NCI-H146 (cell line): ENCODE measurements at regions not wholly inside any gene's neighbourhood (a gene's known extent, or its start where the extent isn't known, plus 50 kb on each side); places are given as distances from the start of the nearest gene placed in this dataset.
"Not testable (repeated sequence)": the region's sequence is repeated elsewhere in the genome, so short reads cannot be mapped to it uniquely, and the experiment has no call there.

ENCODE experiments used
- DNase-seq: peaks from one replicate; lab custom pipeline; 2025; lab: John Stamatoyannopoulos, UW

DNA sequence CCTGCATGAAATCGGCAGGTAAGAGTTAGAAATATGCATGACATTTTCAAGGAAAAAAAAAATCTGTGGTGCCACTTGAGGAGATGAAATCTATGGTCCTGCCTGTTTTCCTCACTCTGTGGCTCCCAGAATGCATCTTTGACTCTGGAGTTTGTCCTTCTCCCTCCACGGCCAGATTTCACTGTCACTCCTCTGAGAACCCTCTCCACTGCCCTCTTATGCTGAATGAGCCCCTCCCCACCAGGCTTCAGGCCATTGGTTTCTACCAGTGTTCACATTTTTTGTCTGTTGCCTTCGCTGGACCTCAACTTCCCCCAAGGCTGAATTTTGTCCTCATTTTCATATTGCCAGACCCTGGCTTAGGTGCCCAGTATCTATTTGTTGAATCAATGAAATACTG lies 235.0 kb downstream of the ZIC5 start:
- no peak for DNase-seq

DNA sequence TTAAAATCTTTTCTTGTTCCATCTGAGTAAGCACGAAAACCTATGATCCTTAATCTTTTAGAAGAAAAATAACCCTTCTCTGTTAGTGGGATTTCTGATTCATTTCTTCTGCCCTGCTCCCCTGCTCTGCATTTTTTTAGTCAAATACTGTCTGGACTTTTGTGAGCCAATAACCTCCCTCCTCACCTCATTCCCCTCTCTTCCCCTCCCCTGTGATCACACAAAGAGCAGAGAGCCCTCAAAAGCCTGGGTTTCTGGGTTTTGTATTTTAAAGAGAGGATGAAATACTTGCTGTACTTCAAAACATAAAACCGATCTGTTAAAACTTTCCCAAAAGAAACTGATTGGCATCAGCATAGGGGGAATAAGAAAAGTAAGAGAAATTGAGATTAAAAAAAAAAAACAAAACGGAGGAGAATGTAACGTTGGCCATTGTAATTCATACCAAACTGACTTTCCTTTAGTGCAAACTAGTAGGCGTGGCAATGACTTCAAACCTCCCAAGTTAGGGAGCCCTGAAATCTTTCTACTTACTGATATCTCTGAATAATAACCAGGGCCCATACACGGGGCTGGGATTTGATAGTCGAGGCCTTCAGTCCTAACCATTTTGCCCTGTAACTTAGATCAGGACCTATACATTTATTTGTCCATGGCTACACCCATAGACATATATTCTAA lies 232.9 kb downstream of the TM9SF2 start:
- DNase-seq: no peak

DNA sequence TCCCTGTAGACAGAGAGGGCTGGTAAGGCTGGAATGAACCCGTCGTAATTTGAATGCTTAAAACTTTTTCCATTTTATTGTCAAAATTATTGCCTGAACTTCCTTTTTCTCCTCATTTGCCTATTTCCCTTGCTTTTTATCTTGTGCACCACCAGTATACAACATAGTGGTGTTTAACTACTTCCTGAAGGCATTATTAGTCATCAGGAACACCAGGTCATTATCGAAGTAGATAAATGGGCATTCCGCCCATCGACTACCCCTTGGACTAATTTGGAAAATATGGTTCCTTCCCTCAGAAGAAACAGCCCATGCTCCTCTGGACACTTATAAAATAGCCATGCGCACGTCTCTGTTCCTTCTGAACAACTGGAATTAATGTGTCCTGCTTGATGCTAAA lies 232.1 kb downstream of the TM9SF2 start:
- DNase-seq: no peak

DNA sequence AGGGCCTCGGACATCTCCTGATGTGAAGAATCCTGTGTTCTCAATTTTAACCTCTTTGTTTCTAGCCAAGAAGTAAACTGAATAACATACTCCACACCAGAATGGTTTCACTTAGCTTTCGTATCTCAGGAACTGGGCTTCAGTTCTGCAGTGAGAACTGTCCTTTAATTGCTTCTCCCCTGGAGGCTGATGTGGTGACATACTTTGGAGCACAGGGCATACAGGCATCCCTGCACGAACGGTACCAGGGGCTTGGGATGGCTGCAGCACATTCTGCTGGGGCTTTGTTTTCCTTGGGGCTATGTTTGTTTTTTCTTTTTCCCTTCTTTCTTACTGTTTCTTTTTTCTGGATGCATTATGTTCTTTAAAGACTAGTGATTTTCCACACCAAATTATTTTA lies 230.5 kb downstream of the TM9SF2 start:
- DNase-seq: no peak

DNA sequence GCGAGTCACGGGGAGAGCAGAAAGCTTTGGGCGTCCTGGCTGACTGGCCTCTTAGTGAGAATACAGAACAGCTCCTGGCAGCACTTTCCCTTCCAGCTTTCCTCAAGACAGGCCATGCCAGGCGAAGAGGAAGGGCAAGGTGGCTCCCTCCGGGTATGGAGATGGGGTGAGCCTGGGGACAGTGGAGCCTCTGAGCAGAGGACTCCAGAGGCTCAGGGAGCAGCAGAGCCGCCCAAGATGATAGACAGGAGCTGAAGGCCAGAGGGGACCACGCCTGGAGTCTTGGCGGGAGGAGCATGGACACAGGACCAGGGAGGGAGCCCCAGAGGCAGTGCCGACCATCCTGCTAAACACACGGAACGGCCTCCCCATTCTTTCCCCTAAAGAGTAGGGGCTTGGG lies 229.1 kb downstream of the TM9SF2 start:
- DNase-seq: no peak

DNA sequence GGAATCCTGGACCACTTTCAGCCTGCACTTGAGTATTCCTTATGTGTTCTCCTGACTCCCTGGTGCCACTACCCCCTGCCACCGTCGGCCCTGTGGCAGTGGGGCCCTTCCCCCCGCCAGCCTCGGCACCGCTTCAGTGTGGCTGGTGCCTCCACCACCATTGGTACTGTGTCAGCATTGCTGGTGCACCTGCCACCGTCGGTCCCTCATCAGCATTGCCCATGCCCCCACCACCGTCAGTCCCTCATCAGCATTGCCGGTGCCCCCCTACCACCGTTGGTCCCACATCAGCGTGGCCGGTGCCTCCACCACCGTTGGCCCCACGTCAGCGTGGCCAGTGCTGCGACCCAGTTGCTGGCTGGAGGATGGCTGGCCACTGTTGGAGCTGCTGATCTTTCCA lies 228.5 kb downstream of the TM9SF2 start:
- DNase-seq: no peak

DNA sequence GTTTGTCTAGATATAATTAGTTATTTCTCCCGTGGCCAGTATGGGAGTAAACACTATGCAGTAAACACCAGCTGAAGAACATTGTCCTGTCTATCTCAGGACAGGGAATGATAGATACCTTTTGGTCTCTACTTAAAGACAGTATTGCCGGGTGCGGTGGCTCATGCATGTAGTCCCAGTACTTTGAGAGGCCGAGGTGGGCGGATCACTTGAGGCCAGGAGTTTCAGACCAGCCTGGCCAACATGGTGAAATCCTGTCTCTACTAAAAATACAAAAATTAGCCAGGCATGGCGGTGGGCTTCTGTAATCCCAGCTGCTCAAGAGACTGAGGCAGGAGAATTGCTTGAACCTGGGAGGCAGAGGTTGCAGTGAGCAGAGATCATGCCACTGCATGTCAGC lies 226.4 kb downstream of the TM9SF2 start:
- not testable (repeated sequence) for DNase-seq

DNA sequence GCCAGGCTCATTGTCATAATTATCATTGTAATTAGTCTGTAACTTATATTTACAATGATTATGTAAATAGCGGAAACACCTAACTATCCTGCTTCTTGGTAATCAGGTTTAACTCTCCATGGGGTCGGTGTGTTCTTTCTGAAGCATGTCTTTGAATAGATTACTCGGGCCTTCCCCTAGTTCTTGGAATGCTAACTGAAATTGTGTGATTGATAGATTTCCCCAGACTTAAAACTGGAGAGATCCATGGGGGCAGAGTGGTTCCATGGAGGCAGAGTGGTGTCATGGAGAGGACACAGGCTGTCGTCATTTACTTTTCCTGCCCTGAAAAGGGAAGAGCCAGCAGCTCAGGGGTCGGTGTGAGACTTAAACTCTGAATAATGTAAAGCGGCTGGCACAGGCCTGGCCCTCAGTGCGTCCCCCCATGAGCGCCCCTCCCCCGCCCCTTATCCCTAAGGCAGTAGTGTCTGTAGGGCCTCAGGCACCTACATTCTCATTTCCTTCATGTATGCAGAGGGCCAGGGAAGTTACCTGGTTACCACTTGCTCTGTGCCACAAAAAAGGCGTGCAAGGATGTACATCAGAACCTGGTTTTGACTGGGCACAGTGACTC lies 225.1 kb downstream of the TM9SF2 start:
- DNase-seq: no peak

DNA sequence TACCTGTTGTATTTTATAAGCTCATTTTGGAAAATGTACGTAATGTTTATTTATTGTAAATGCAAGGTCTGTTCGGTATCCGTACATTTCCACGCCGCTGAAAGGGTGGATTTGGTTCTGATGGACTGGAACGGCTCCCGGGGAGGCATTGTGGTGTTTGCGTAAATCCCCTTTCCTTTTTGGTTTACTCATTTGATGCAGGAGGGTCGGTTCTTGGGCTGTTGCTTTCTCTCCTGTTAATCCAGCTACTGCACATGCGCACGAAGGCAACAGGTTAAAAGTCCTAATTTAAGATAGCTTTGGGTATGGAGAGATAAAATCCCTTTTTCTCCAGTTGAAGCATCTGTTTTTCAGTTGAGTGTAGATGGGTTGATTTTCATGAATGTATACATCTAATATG lies 224.4 kb downstream of the TM9SF2 start:
- no peak for DNase-seq

DNA sequence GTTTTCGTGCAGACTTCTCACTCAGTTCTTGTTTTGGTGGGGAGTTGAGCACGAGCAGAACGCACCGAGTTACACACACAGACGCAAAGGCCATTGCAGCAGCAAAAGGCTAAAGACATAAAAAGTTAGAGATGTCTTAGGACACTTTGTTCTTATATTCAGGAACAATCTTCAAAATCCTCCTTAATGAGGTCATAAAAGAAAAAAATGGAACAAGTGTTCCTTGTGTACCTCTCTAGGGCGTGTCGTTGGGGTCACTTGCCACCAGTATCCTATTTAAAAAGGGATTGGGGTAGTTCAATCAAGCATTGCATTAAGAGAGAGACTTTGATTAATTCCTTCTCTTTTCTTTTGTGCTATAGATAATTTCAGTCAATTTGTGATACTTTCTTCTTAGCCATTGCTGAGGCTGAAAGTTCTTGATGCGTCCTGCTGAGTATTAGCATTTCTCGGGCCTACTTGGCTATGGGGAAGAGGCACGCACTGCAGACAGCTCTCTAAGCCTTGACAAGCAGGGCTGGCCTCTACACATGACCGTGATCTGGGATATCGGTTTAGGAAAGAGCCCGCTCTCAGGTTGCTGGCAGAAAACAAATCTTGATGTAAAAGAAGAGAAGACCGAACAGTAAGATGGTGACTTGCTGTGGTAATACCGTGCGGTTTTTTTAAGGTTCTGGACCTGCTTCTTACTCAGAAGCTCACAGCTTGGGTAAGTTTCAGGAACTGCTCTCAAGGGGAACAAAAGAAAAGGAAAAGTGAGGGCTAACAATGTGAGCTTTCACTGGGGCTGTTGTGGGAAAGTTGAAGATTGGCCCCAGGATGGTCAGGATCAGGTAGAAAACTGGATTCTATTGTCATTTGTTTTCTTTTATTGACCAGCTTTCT lies 223.6 kb downstream of the TM9SF2 start:
- no peak for DNase-seq

DNA sequence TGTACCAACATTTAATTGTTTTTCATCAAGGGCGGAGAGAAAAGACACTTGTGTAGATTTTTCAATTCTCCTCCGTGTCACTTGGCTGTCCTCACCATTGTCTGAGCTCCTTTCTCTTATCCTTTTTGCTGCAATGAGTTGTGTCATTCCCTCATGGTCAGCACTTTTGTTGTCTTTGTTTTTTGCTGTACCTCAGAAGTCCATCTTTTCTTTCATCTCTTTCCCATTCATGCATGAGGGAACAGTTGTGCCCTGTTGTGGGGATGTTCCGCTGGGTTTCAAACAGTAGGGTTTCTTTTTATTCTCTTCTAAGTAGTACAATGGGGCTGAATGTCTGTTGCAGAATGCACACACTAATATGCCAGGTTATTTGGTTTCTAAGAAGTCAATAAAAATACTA lies 222.6 kb downstream of the TM9SF2 start:
- no peak for DNase-seq

DNA sequence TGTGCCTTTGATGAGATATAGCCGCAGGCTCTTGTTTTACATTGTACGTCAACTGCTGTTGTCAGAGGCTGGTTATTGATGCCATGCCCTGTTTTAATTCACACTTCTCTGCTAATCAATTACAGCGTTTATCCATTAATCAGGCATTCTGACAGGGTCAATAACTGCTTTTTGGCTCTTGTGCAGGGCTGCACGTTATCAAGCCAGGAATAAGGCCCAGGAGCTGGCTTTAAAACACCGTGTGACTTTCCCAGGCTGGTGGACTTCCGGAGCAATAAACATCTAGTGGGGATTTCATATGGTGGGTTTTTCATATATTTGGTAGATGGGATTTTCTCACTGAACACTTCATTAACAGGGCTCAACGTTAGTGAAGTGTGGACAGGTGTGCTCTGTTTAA lies 221.7 kb downstream of the TM9SF2 start:
- no peak for DNase-seq

DNA sequence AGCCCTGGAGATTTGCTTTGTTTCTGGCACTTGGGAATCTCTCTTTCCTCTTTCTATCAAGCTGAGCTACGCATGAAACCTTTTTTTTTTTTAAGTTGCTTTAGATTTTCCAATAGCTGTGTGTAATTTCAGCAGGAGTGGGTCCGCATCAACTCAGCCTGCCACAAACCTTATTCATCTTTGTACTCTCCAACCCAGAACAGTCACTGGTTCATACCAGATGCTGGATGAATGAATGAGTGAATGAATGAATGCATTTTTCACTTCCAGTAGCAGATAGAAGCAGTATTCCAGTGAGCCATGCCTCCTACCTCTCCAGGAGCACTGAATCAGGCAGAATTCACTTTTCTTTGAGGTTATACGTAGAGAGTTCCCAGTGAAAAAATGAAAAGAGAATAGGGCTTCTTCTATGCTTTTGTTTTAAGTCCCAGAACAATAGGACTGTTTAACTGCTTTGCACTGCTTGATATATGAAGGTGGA lies 221.1 kb downstream of the TM9SF2 start:
- DNase-seq: no peak

DNA sequence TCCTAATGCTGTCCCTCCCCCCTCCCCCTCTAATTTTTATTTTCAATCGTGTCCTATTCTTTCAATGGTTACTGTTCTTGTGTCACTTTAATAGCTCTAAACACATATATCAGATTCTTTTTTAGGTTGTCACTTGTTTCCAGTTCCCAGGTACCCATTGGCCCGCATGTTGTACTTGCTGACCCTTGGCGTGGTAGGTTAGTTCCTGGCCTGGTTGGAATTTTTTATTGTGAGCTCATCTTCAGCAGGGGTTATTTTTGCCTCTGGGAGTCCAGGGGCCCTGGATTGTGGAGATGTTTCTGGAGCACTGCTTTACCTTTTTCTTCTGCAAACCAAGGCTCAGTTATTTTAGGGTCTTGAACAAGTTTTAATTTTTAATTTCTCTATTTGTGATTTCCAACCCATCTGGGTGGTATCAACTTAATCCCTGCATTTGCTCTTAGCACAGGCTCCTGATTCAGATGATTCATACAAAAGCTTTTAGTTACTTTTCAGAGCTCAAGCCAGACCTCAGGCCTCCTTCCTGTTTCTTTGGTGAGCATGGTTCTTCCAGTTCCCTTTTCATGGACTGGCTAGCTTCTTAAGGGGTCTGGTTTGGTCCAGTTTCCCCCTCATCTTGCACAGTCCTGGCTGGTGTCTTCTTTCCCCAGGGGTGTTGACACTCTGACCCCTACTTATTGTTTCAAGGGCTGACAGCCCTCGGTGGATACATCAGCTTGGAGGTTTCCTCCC lies 220.5 kb downstream of the TM9SF2 start:
- DNase-seq: no peak

DNA sequence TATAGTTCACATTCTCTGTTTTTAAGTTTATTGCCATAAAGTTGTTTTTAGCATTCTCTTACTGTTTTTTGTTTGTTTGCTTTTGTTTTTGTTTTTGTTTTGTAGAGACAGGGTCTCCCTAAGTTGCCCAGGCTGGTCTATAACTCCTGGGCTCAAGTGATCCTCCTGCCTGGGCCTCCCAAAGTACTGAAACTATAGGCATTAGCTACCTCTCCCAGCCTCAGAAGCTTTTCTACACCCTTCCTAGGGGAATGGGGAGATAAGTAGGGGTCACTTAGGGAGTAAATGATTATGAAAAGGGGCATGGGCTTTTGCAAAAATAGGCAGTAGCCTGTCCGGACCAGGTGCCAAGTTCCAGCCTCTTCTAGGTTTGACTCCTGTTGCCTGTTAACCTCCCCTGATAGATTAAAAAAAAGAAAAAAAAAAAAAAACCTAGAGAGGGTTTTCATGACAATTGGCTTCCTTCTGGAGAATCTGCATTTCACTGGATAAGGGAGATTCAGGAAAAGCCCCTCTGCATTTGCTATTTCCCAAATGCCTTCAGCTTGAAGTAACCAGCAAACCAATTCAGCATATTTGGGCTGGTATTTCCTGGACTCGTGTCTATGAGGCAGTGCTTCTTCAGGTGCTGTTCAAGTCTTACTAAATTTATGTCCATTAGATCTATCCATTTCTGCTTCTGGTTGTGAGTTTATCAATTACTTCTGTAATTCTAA lies 216.8 kb downstream of the TM9SF2 start:
- no peak for DNase-seq

DNA sequence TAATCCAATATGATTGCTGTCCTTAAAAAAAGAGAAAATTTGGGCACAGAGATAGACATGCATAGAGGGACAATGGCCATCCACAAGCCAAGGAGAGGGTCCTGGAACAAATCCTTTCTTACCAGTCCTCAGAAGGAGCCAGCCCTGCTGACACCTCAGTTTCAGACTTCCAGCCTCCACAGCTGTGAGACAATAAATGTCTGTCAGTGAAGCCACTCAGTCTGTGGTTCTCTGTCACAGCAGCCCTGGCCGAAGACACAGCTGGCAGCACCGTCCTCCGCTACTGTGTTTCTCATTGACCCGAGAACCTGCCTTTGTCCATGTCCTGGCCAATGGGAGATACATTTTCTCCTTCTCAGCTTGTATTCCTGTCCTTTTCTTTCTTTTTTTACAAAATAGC lies 207.9 kb downstream of the TM9SF2 start:
- no peak for DNase-seq

DNA sequence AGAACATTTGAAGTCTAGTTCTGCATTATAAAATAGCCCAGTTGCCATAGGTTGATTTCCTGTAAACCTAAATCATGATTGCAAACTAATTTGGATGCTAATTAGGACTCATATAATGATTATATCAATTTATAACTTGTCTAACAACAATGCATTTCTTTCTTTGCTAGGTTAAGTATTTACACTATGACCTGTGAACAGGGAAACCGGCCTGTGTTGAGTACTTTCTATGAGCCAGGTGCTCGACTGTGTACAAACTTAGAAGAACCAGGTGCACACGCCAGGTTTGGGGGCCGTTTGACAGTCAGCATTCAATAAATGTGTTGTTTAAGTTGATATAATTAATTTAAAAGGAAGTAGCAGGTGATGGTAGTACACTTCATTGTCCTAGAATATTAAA lies 203.1 kb downstream of the TM9SF2 start:
- DNase-seq: peak; percentile 86

DNA sequence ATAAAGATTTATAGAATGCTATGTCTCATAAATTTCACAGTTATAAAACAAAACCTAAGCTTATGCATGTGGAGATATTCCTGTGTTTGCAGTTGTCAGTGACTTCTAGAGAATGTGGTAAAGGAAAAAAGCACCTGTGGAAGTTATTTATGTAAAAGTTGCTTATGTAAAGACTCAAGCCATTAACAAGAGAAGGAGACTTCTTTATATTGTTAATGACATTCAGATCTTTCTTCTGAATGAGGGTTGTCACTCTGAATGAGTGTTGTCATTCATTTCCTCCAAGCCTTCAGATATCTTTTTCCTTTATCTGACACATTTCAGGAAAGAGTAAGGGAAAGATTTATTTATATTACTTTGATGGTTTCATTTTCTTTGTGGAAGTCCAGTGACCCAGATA lies 202.6 kb downstream of the TM9SF2 start:
- no peak for DNase-seq

DNA sequence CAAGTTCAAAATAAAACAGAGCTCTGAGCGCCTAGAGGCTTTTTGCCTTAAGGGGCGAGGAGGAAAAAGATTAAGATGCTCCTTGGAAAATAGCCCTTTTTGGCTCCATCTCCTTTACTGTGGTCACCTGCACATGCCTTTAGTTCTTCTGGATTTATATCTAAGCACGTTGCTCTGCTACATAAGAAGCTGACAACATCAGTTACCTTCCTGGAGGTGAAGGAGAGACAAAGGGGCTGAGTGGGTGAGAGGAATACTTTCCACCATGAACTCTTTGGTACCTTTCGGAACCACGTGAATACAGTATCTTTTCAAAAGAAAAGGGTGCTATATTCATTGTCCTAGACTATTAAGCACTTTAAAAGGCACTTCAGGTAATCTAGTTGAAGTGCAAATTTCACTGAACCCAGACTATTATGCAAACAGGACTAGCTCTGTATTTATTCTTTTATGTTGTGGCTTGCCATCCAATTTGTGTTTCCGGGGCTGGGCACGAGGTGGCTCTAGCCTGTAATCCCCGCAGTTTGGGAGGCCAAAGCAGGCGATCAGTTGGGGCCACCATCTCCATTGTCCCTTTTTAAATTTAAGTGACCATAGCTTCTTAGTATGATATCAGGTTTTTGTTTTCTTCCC lies 201.5 kb downstream of the TM9SF2 start:
- DNase-seq: no peak

DNA sequence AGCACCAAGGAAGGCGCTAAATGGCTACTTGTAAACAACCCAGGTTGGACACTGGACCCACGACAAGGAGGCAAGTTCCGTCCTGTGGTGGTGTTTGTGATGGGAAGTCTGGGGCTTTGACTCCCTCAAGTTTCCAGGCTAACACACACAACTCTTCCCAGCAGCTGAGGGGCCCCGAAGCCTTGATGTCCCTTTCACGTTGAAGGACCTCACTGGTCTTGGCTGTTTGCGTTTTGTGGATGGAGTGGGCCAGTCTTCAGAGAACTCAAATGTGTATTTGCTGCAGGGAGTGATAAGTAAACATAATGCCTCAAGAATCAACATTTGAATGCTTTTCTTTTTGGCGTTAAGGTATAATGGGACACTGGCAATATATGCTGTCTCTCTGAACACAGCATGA lies 199.2 kb downstream of the TM9SF2 start:
- DNase-seq: no peak

DNA sequence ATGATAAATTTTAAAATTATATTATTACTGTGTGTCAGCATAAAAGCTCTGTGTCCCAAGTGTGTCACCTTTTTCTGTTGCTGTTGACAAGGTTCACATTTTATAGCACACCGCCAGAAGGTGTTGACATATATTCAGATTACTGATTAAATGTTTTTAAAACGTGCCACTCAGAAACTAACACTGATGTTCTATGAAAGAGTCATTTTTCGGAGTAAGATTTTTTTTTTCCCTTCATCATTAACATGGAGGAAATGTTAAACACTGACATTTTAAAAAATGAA lies 197.5 kb downstream of the TM9SF2 start:
- DNase-seq: no peak
